WERI-Rb-1 (cell line): ENCODE measurements at regions not wholly inside any gene's neighbourhood (a gene's known extent, or its start where the extent isn't known, plus 50 kb on each side); places are given as distances from the start of the nearest gene placed in this dataset.

Experiments
- DNase-seq: peaks from one replicate; pipeline ENCODE4 v3.0.0-alpha.2; 2020
- H3K27ac ChIP-seq: fragments of 250-450 bp; sonication (Bioruptor Pico); 2 replicates; pipeline ENCODE4 v1.5.1; 2020; ENCODE audit warnings: mild to moderate bottlenecking, moderate library complexity
- H3K27me3 ChIP-seq: fragments of 250-450 bp; sonication (Bioruptor Pico); 2 replicates; pipeline ENCODE4 v1.5.1; 2021; ENCODE audit warnings: mild to moderate bottlenecking, low read depth, moderate library complexity; ENCODE audit not compliant: insufficient read depth, severe bottlenecking
- H3K36me3 ChIP-seq: fragments of 250-450 bp; sonication (Bioruptor Pico); 2 replicates; pipeline ENCODE4 v1.5.1; 2020; ENCODE audit warnings: mild to moderate bottlenecking, moderate library complexity
- H3K4me3 ChIP-seq: 2 replicates; pipeline ENCODE4 v1.5.1; 2011; ENCODE audit warnings: low read depth, mild to moderate bottlenecking, control low read depth, low read length
- H3K9me3 ChIP-seq: fragments of 250-450 bp; sonication (Bioruptor Pico); 2 replicates; pipeline ENCODE4 v1.5.1; 2021; ENCODE audit warnings: mild to moderate bottlenecking, moderate library complexity; ENCODE audit not compliant: severe bottlenecking
- CTCF ChIP-seq: IDR thresholded peaks from 2 replicates; pipeline ENCODE4 v1.5.1; 2011; ENCODE audit warnings: low read depth, mild to moderate bottlenecking, control low read depth, inconsistent platforms, low read length

GRCh38 chr18:47311585-47311984 is 60.1 kb upstream of the SKOR2 start:
- no peak for TF ChIP-seq CTCF
- Histone ChIP-seq H3K27ac (no peak overlapping the region), H3K27me3 (no peaks in the 10 kb centered on the region), H3K36me3 (no peaks in the 10 kb centered on the region), H3K4me3 (no peak overlapping the region), H3K9me3 (peaks cover 4% of the 10 kb centered on the region)
- no peak for DNase-seq
